HCT116 (cell line): ENCODE measurements at regions not wholly inside any gene's neighbourhood (a gene's known extent, or its start where the extent isn't known, plus 50 kb on each side); places are given as distances from the start of the nearest gene placed in this dataset.

Experiments used
- ATAC-seq: fragments of 200-7000 bp; cut with Tn5 transposase; 2 replicates; pipeline ENCODE4 v1.9.1; 2020; ENCODE audit warnings: mild to moderate bottlenecking, moderate library complexity
- BruUV-seq: library from RNA; stranded (reverse); fragments of 400-500 nt; replicated peaks from 2 replicates; lab custom pipeline; 2021; lab: Mats Ljungman, UMichigan
- CTCF ChIA-PET: fragments of 300-600 bp; sonication (Branson Sonifier 250); formaldehyde crosslinking; loops from one replicate; lab custom pipeline; 2021; ENCODE audit warnings: antibody characterized with exemption; lab: Charles Lee
- POLR2A ChIA-PET: fragments of 300-600, 350-600 bp; sonication (Branson Sonifier 250); formaldehyde crosslinking; loops from one replicate; lab custom pipeline; 2021; ENCODE audit warnings: antibody characterized with exemption; lab: Charles Lee
- RAD21 ChIA-PET, 2 experiments: fragments of 300-600 bp; sonication (Branson Sonifier 250); formaldehyde crosslinking; loops; one replicate each; lab custom pipeline; 2023; ENCODE audit warnings: low total read pairs in 2 of 2; ENCODE audit not compliant: uncharacterized antibody in 2 of 2, unreplicated experiment in 2 of 2, low non-redundant PET in 1 of 2; lab: Charles Lee
- DNase-seq: peaks from one replicate; pipeline ENCODE4 v3.0.0-alpha.2; 2010; ENCODE audit warnings: low read depth, low spot score
- H2AFZ ChIP-seq: fragments of 200-600 bp; shearing (Covaris generic), sonication (generic); 2 replicates; pipeline ENCODE4 v1.6.1; 2017; ENCODE audit warnings: low read depth, mixed run types, mixed read lengths, antibody characterized with exemption, low read length; ENCODE audit not compliant: poor library complexity, severe bottlenecking
- H3K27ac ChIP-seq: 2 replicates; pipeline ENCODE4 v1.5.1; 2012; ENCODE audit warnings: low read depth, low read length
- H3K27me3 ChIP-seq: fragments of 200-600 bp; sonication (generic); 2 replicates; pipeline ENCODE4 v1.6.1; 2016; ENCODE audit warnings: mixed run types, low read length, mixed read lengths; ENCODE audit not compliant: insufficient read depth
- H3K36me3 ChIP-seq, 2 experiments: fragments of 200-500 bp in 1 of 2; fragments of 200-600 bp in 1 of 2; sonication (Bioruptor generic) in 1 of 2; sonication (generic) in 1 of 2; 2 replicates each; pipeline versions ENCODE4 v1.5.1 to v1.6.1; 2014 to 2016; ENCODE audit warnings: low read length in 2 of 2, inconsistent platforms in 1 of 2, mixed read lengths in 1 of 2, mixed run types in 1 of 2; ENCODE audit not compliant: insufficient read depth in 2 of 2, control insufficient read depth in 1 of 2
- H3K4me1 ChIP-seq, 2 experiments: fragments of 200-600 bp in 1 of 2; sonication (generic) in 1 of 2; 2 replicates each; pipeline versions ENCODE4 v1.5.1 to v1.6.1; 2012 to 2017; ENCODE audit warnings: low read length in 2 of 2, inconsistent platforms in 1 of 2, mild to moderate bottlenecking in 1 of 2, mixed read lengths in 1 of 2, mixed run types in 1 of 2, moderate library complexity in 1 of 2; ENCODE audit not compliant: insufficient read depth in 2 of 2, control insufficient read depth in 1 of 2
- H3K4me2 ChIP-seq: fragments of 200-600 bp; sonication (generic); 2 replicates; pipeline ENCODE4 v1.6.1; 2017; ENCODE audit warnings: mixed run types, low read length, mixed read lengths
- H3K4me3 ChIP-seq, 2 experiments: fragments of 200-600 bp in 1 of 2; sonication (generic) in 1 of 2; replicated peaks in 1 of 2; 2 replicates each; pipeline ENCODE4 v1.5.1; 2011 to 2016; ENCODE audit warnings: low read length in 2 of 2, control low read depth in 1 of 2, low read depth in 1 of 2, mild to moderate bottlenecking in 1 of 2, mixed read lengths in 1 of 2, mixed run types in 1 of 2
- H3K79me2 ChIP-seq: fragments of 200-600 bp; sonication (generic); 2 replicates; pipeline ENCODE4 v1.6.1; 2017; ENCODE audit warnings: mild to moderate bottlenecking, mixed run types, low read length, moderate library complexity, mixed read lengths; ENCODE audit not compliant: insufficient read depth
- H3K9ac ChIP-seq: fragments of 200-600 bp; sonication (generic); 2 replicates; pipeline ENCODE4 v1.6.1; 2016; ENCODE audit warnings: low read length, mixed read lengths
- H3K9me2 ChIP-seq: fragments of 200-600 bp; sonication (generic), shearing (Covaris generic); 2 replicates; pipeline ENCODE4 v1.6.1; 2017; ENCODE audit warnings: mixed run types, mild to moderate bottlenecking, moderate library complexity; ENCODE audit not compliant: insufficient read depth
- H3K9me3 ChIP-seq, 2 experiments: fragments of 200-500 bp in 1 of 2; fragments of 200-600 bp in 1 of 2; sonication (Bioruptor generic) in 1 of 2; sonication (generic) in 1 of 2; 2 replicates each; pipeline ENCODE4 v1.6.1; 2014 to 2017; ENCODE audit warnings: low read length in 2 of 2, mixed read lengths in 2 of 2, inconsistent platforms in 1 of 2, low read depth in 1 of 2, mild to moderate bottlenecking in 1 of 2, mixed run types in 1 of 2, moderate library complexity in 1 of 2; ENCODE audit not compliant: control insufficient read depth in 1 of 2, insufficient read depth in 1 of 2
- H4K20me1 ChIP-seq: fragments of 200-600 bp; sonication (generic), shearing (Covaris generic); 2 replicates; pipeline ENCODE4 v1.6.1; 2017; ENCODE audit warnings: mixed run types, mild to moderate bottlenecking, moderate library complexity; ENCODE audit not compliant: insufficient read depth
- CBX3 ChIP-seq: IDR thresholded peaks from 2 replicates; pipeline ENCODE4 v1.6.1; 2012; ENCODE audit warnings: low read depth
- FOSL1 ChIP-seq: IDR thresholded peaks from 2 replicates; pipeline ENCODE4 v1.6.1; 2012; ENCODE audit warnings: low read depth
- JUND ChIP-seq: IDR thresholded peaks from 2 replicates; pipeline ENCODE4 v1.6.1; 2012
- POLR2A ChIP-seq: IDR thresholded peaks from 2 replicates; pipeline ENCODE4 v1.7.0; 2011; ENCODE audit warnings: borderline replicate concordance; ENCODE audit not compliant: insufficient read depth, insufficient read length; ENCODE audit errors: extremely low read depth
- SIN3A ChIP-seq: IDR thresholded peaks from 2 replicates; pipeline ENCODE4 v1.6.1; 2012; ENCODE audit warnings: low read depth
- SP1 ChIP-seq: IDR thresholded peaks from 2 replicates; pipeline ENCODE4 v1.6.1; 2012; ENCODE audit warnings: low read depth
- ZFX ChIP-seq: fragments of 450-650 bp; IDR thresholded peaks from 2 replicates; pipeline ENCODE4 v1.6.1; 2017
- ZNF274 ChIP-seq: fragments of 200-500 bp; sonication (Bioruptor generic); IDR thresholded peaks from 2 replicates; pipeline ENCODE4 v1.6.1; 2014; ENCODE audit warnings: mild to moderate bottlenecking, low read depth, low read length, inconsistent platforms
- intact Hi-C: fragments of 100-400 bp; cut with micrococcal nuclease; formaldehyde crosslinking; loops from 2 replicates; pipeline ENCODE4 v1.10.0; 2022
- TF ChIP-seq, protein P1 (sequence below): IDR thresholded peaks from 2 replicates; pipeline ENCODE4 v1.6.1; 2012
- TF ChIP-seq, protein P2 (sequence below), 3 experiments: fragments of 200-600 bp in 1 of 3; sonication (generic) in 1 of 3; IDR thresholded peaks in 2 of 3; conservative IDR thresholded peaks in 1 of 3; 2 replicates each; pipeline ENCODE4 v1.5.1; 2012 to 2017; ENCODE audit warnings: low read depth in 2 of 3, low read length in 2 of 3, antibody characterized with exemption in 1 of 3, borderline replicate concordance in 1 of 3, control low read depth in 1 of 3, mild to moderate bottlenecking in 1 of 3, mixed read lengths in 1 of 3, mixed run types in 1 of 3, moderate library complexity in 1 of 3; ENCODE audit not compliant: insufficient read depth in 1 of 3

DNA sequence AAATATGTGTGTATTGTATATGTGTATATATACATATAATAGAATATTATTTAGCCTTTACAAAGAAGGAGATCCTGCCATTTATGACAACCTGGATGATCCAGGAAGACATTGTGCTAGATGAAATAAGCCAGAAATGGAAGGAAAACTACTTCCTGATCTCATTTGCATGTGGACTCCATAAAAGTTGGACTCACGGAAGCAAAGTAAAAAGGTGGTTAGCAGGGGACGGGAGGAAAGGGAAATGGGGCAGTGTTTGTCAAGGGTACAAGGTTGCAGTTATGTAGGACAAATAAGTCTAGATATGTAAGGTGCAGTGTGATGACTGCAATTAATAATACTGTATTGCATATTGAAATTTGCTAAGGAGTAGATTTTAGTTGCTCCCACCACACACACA is 331.1 kb upstream of the FSTL5 start:
- no peaks in the 10 kb centered on the region for H3K4me1 ChIP-seq
- no peaks in the 10 kb centered on the region for H3K36me3 ChIP-seq
- no peaks in the 10 kb centered on the region for H3K27me3 ChIP-seq
- POLR2A ChIA-PET: no interaction called here
- no peaks in the 10 kb centered on the region for H3K9me2 ChIP-seq
- no peaks in the 10 kb centered on the region for H3K9me3 ChIP-seq
- H3K9ac ChIP-seq: no peak overlapping the region
- no peak overlapping the region for H3K27ac ChIP-seq
- DNase-seq (no peak), ATAC-seq (no peak)
- RAD21 ChIA-PET: no interaction called here
- H3K79me2 ChIP-seq: no peaks in the 10 kb centered on the region
- no peak overlapping the region for H2AFZ ChIP-seq
- no peak overlapping the region for H3K4me3 ChIP-seq
- no peak overlapping the region for H3K4me2 ChIP-seq
- TF ChIP-seq, protein P1, sequence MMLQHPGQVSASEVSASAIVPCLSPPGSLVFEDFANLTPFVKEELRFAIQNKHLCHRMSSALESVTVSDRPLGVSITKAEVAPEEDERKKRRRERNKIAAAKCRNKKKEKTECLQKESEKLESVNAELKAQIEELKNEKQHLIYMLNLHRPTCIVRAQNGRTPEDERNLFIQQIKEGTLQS: no peak
- TF ChIP-seq SP1: no peak
- TF ChIP-seq, protein P2, sequence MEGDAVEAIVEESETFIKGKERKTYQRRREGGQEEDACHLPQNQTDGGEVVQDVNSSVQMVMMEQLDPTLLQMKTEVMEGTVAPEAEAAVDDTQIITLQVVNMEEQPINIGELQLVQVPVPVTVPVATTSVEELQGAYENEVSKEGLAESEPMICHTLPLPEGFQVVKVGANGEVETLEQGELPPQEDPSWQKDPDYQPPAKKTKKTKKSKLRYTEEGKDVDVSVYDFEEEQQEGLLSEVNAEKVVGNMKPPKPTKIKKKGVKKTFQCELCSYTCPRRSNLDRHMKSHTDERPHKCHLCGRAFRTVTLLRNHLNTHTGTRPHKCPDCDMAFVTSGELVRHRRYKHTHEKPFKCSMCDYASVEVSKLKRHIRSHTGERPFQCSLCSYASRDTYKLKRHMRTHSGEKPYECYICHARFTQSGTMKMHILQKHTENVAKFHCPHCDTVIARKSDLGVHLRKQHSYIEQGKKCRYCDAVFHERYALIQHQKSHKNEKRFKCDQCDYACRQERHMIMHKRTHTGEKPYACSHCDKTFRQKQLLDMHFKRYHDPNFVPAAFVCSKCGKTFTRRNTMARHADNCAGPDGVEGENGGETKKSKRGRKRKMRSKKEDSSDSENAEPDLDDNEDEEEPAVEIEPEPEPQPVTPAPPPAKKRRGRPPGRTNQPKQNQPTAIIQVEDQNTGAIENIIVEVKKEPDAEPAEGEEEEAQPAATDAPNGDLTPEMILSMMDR (IDR thresholded peaks at IDR 0.05 in 2 of 3, conservative IDR thresholded peaks at IDR 0.05 in 1 of 3; ENCODE audit: borderline replicate concordance in 1 of 3, insufficient read depth in 1 of 3, low read depth in 2 of 3, low read length in 2 of 3): no peak
- TF ChIP-seq SIN3A: no peak
- TF ChIP-seq ZFX: no peak
- TF ChIP-seq ZNF274: no peak
- TF ChIP-seq CBX3: no peak
- no peaks in the 10 kb centered on the region for H4K20me1 ChIP-seq
- no TSS peak for BruUV-seq
- intact Hi-C loops: loop anchor here (5.0 kb wide), 1 partner anchor 837 kb away; the partner anchor contains the start of gene NPY1R
- CTCF ChIA-PET: no interaction called here

DNA sequence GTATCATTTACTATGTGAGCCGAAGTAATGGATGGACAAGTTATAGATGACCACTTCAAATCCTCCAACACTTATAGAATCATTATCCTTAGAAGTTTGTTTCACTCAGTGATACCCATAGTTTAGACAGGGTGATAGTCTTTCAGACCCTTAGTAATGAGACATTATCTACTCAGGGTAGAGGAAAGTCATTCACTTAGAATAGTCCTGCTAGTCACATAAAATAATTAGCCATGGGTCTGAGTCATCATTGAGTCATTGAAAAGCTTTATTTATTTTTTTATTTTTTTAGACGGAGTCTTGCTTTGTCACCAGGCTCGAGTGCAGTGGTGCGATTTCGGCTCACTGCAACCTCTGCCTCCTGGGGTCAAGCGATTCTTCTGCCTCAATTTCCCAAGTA is 321.7 kb upstream of the FSTL5 start:
- Histone ChIP-seq H3K9me3 (no peaks in the 10 kb centered on the region), H3K9ac (no peak overlapping the region), H2AFZ (peak overlapping the region; percentile 35), H3K4me2 (no peak overlapping the region)
- ChIA-PET POLR2A (no interaction called here), CTCF (interaction anchor here (0.8 kb wide), 1 partner anchor 12 kb away, joined by 3 read pairs; no protein-coding TSS in a partner anchor), RAD21 (no interaction called here)
- no peak for DNase-seq
- BruUV-seq: no TSS peak
- no peak for TF ChIP-seq POLR2A
- peak; percentile 43 for TF ChIP-seq JUND
- peak; percentile 62 for TF ChIP-seq FOSL1
- TF ChIP-seq, all 23 proteins: peak for 2
- no peaks in the 10 kb centered on the region for H4K20me1 ChIP-seq
- no peak overlapping the region for H3K4me3 ChIP-seq
- intact Hi-C loops: no loop called here
- no peak for ATAC-seq
- H3K27me3 ChIP-seq: no peaks in the 10 kb centered on the region
- H3K4me1 ChIP-seq: peaks cover 0 to 10% of the 10 kb centered on the region in 2 experiments; a peak in 2 of 4 replicates
- H3K9me2 ChIP-seq: no peaks in the 10 kb centered on the region; the same call in 1 of the 2 replicates
- H3K79me2 ChIP-seq: no peaks in the 10 kb centered on the region
- no peak overlapping the region for H3K27ac ChIP-seq
- H3K36me3 ChIP-seq: no peaks in the 10 kb centered on the region
